Astrocyte (in vitro differentiated cells and primary cell): ENCODE measurements at regions not wholly inside any gene's neighbourhood (a gene's known extent, or its start where the extent isn't known, plus 50 kb on each side); places are given as distances from the start of the nearest gene placed in this dataset.

Experiments used
- DNase-seq: peaks from one replicate; pipeline ENCODE4 v3.0.0-alpha.2; 2010; ENCODE audit warnings: low read depth
- FAIRE-seq: peaks from 2 replicates; lab custom pipeline; 2011; peaks lifted over from hg19 to GRCh38; lab: Jason Lieb, UNC
- H2AFZ ChIP-seq: 2 replicates; pipeline ENCODE4 v1.6.0; 2012; ENCODE audit warnings: low read depth, low read length, inconsistent platforms
- H3K27ac ChIP-seq: 2 replicates; pipeline ENCODE4 v1.5.1; 2011; ENCODE audit warnings: low read depth, low read length, inconsistent platforms
- H3K27me3 ChIP-seq: 2 replicates; pipeline ENCODE4 v1.6.0; 2011; ENCODE audit warnings: low read length, inconsistent platforms; ENCODE audit not compliant: insufficient read depth
- H3K36me3 ChIP-seq: 2 replicates; pipeline ENCODE4 v1.5.1; 2011; ENCODE audit warnings: low read length, inconsistent platforms; ENCODE audit not compliant: insufficient read depth
- H3K4me1 ChIP-seq: 2 replicates; pipeline ENCODE4 v1.5.1; 2011; ENCODE audit warnings: low read length, inconsistent platforms; ENCODE audit not compliant: insufficient read depth
- H3K4me2 ChIP-seq: 2 replicates; pipeline ENCODE4 v1.6.0; 2012; ENCODE audit warnings: low read length, inconsistent platforms
- H3K4me3 ChIP-seq: 2 replicates; pipeline ENCODE4 v1.5.1; 2011; ENCODE audit warnings: low read depth, mild to moderate bottlenecking, low read length, inconsistent platforms; ENCODE audit not compliant: insufficient read depth
- H3K79me2 ChIP-seq: 2 replicates; pipeline ENCODE4 v1.6.0; 2012; ENCODE audit warnings: mild to moderate bottlenecking, low read length, inconsistent platforms; ENCODE audit not compliant: insufficient read depth
- H3K9ac ChIP-seq: 2 replicates; pipeline ENCODE4 v1.6.0; 2012; ENCODE audit warnings: mild to moderate bottlenecking, low read length, inconsistent platforms
- H3K9me3 ChIP-seq: 2 replicates; pipeline ENCODE4 v1.5.1; 2012; ENCODE audit warnings: low read depth, mild to moderate bottlenecking, low read length, inconsistent platforms; ENCODE audit not compliant: insufficient read depth
- H4K20me1 ChIP-seq: 2 replicates; pipeline ENCODE4 v1.6.0; 2012; ENCODE audit warnings: low read length, inconsistent platforms; ENCODE audit not compliant: insufficient read depth
- H3K27ac Mint-ChIP-seq: one replicate; pipeline ENCODE4 v1.8.0; 2021; ENCODE audit warnings: mild to moderate bottlenecking, mixed read lengths; ENCODE audit not compliant: unreplicated experiment
- H3K27me3 Mint-ChIP-seq: one replicate; pipeline ENCODE4 v1.8.0; 2021; ENCODE audit warnings: low read depth, mixed read lengths; ENCODE audit not compliant: unreplicated experiment
- H3K36me3 Mint-ChIP-seq: one replicate; pipeline ENCODE4 v1.8.0; 2021; ENCODE audit warnings: low read depth, mixed read lengths; ENCODE audit not compliant: unreplicated experiment
- H3K4me1 Mint-ChIP-seq: one replicate; pipeline ENCODE4 v1.8.0; 2021; ENCODE audit warnings: low read depth, mixed read lengths; ENCODE audit not compliant: unreplicated experiment
- H3K4me3 Mint-ChIP-seq: one replicate; pipeline ENCODE4 v1.8.0; 2021; ENCODE audit warnings: mild to moderate bottlenecking, moderate library complexity, mixed read lengths; ENCODE audit not compliant: unreplicated experiment
- H3K9me3 Mint-ChIP-seq: one replicate; pipeline ENCODE4 v1.8.0; 2021; ENCODE audit warnings: mild to moderate bottlenecking, mixed read lengths; ENCODE audit not compliant: unreplicated experiment
- CTCF ChIP-seq: IDR thresholded peaks from 2 replicates; pipeline ENCODE4 v1.5.1; 2011; ENCODE audit warnings: low read depth, mild to moderate bottlenecking, inconsistent platforms, low read length, moderate library complexity; ENCODE audit not compliant: insufficient read depth
- EZH2 ChIP-seq: IDR thresholded peaks from 2 replicates; pipeline ENCODE4 v1.6.1; 2012; ENCODE audit warnings: mild to moderate bottlenecking, low read length, inconsistent platforms; ENCODE audit not compliant: insufficient read depth

GRCh38 chr6:100138346-100139022 lies 144.5 kb upstream of the MCHR2 start:
- no peak for TF ChIP-seq CTCF
- no peak for TF ChIP-seq EZH2
- H3K36me3 ChIP-seq = no peaks in the 10 kb centered on the region
- H4K20me1 ChIP-seq = no peaks in the 10 kb centered on the region
- Mint-ChIP-seq H3K9me3 (no peaks in the 10 kb centered on the region), H3K4me1 (no peaks in the 10 kb centered on the region), H3K27me3 (no peaks in the 10 kb centered on the region), H3K36me3 (no peaks in the 10 kb centered on the region), H3K4me3 (no peak overlapping the region), H3K27ac (no peak overlapping the region)
- DNase-seq = no peak
- no peaks in the 10 kb centered on the region for H3K79me2 ChIP-seq
- no peak overlapping the region for H2AFZ ChIP-seq
- no peak overlapping the region for H3K4me3 ChIP-seq
- no peaks in the 10 kb centered on the region for H3K9me3 ChIP-seq
- no peaks in the 10 kb centered on the region for H3K4me1 ChIP-seq
- no peaks in the 10 kb centered on the region for H3K27me3 ChIP-seq
- H3K9ac ChIP-seq = no peak overlapping the region
- no peak overlapping the region for H3K4me2 ChIP-seq
- FAIRE-seq = no peak
- no peak overlapping the region for H3K27ac ChIP-seq

- H3K4me3 ChIP-seq = no peak overlapping the region
- no peaks in the 10 kb centered on the region for H3K4me1 ChIP-seq
- no peaks in the 10 kb centered on the region for H3K9me3 ChIP-seq
- H3K79me2 ChIP-seq = no peaks in the 10 kb centered on the region
- FAIRE-seq (no peak), DNase-seq (no peak)
- no peaks in the 10 kb centered on the region for H3K4me1 Mint-ChIP-seq
- TF ChIP-seq CTCF (no peak), EZH2 (no peak)
- H3K4me3 Mint-ChIP-seq = no peak overlapping the region
- no peak overlapping the region for H3K4me2 ChIP-seq
- no peaks in the 10 kb centered on the region for H4K20me1 ChIP-seq
- H3K27ac ChIP-seq = no peak overlapping the region
- H3K36me3 Mint-ChIP-seq = no peaks in the 10 kb centered on the region
- no peak overlapping the region for H2AFZ ChIP-seq
- H3K36me3 ChIP-seq = no peaks in the 10 kb centered on the region
- no peak overlapping the region for H3K27ac Mint-ChIP-seq
- H3K27me3 Mint-ChIP-seq = no peaks in the 10 kb centered on the region
- H3K27me3 ChIP-seq = no peaks in the 10 kb centered on the region
- H3K9me3 Mint-ChIP-seq = no peaks in the 10 kb centered on the region
- H3K9ac ChIP-seq = no peak overlapping the region
Measured at GRCh38 chr6:100137759-100138158, 143.7 kb upstream of the MCHR2 start.

GRCh38 chr6:100136590-100136989 lies 142.6 kb upstream of the MCHR2 start:
- no peak overlapping the region for H3K27ac ChIP-seq
- no peaks in the 10 kb centered on the region for H3K36me3 Mint-ChIP-seq
- DNase-seq = no peak

More at GRCh38 chr6:100136590-100136989, 142.6 kb upstream of the MCHR2 start:
- Histone ChIP-seq H3K4me3 (no peak overlapping the region), H3K9ac (no peak overlapping the region), H2AFZ (no peak overlapping the region), H3K4me1 (no peaks in the 10 kb centered on the region), H3K36me3 (no peaks in the 10 kb centered on the region), H3K9me3 (peaks cover 3% of the 10 kb centered on the region), H3K27me3 (no peaks in the 10 kb centered on the region), H4K20me1 (no peaks in the 10 kb centered on the region), H3K4me2 (no peak overlapping the region), H3K79me2 (no peaks in the 10 kb centered on the region)
- H3K4me1 Mint-ChIP-seq = no peaks in the 10 kb centered on the region
- no peaks in the 10 kb centered on the region for H3K27me3 Mint-ChIP-seq
- peaks cover 3% of the 10 kb centered on the region for H3K9me3 Mint-ChIP-seq
- FAIRE-seq = no peak
- no peak overlapping the region for H3K4me3 Mint-ChIP-seq
- H3K27ac Mint-ChIP-seq = no peak overlapping the region
- TF ChIP-seq EZH2 (no peak), CTCF (no peak)
